GM13977 (cell line): ENCODE measurements at regions not wholly inside any gene's neighbourhood (a gene's known extent, or its start where the extent isn't known, plus 50 kb on each side); places are given as distances from the start of the nearest gene placed in this dataset.

ENCODE experiments used
- DNase-seq: peaks from one replicate; pipeline ENCODE4 v3.0.0; 2012; ENCODE audit warnings: low spot score
- CTCF ChIP-seq: IDR thresholded peaks from 2 replicates; pipeline ENCODE4 v1.5.1; 2012; ENCODE audit warnings: mild to moderate bottlenecking, control low read depth; ENCODE audit not compliant: insufficient read depth; ENCODE audit errors: extremely low read depth, missing control alignments
- in situ Hi-C: fragments of 300-500 bp; cut with MboI; formaldehyde crosslinking; loops from one replicate; pipeline ENCODE4 v1.12.0; 2022; ENCODE audit warnings: low sequenced_read_pairs, low pct_unique_long_range_greater_than_20kb, mixed read lengths, inconsistent platforms; ENCODE audit not compliant: unreplicated experiment

GRCh38 chr14:35456261-35456660 is 51.7 kb upstream of the NFKBIA start:
- in situ Hi-C loops: no loop called here
- no peak for DNase-seq
- no peak for TF ChIP-seq CTCF

- no peak for DNase-seq
- no peak for TF ChIP-seq CTCF
- in situ Hi-C loops: no loop called here
Observed at GRCh38 chr14:35458442-35458841, 53.9 kb upstream of the NFKBIA start.

DNA sequence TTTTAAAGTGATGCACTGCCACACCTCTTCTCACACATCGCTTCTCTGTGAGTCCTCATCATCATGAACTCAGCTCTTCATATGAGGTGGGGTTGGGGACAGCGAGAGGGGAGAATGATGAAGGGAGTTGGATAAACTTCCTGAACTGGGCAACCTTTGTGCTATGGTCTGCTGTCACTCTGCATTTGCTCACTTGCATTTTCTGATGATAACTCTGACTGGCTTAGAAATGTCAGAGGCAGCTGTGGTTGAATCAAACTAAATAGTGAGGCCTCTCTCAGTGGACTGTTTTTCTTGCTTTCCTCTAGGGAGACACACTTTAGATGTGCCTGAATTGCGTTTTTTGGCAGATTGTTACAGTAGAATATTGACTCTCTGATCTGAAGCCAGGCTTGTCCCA is 55.2 kb upstream of the NFKBIA start:
- DNase-seq: no peak
- in situ Hi-C loops: no loop called here

DNA sequence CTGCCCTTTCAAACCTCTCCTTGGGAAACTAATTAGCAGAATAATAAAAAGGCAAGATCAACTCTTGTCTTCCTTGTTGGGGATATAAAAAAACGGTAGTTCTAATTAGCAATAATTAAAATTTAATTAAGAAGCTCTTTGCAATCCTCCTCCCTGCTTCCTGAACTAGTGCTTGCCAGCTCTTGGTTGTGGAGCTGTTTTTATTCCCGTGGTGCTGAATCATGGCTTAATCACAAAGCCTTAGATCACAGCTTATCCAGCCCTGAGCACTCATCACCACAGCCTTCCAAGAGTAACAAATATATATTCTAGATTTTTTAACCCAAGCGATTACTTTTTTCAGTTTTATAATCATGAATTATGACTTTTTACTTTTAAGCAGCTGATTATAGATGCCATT is 63.2 kb upstream of the INSM2 start:
- DNase-seq: no peak
- in situ Hi-C loops: no loop called here
- TF ChIP-seq CTCF: no peak

More for the DNA sequence above, 55.2 kb upstream of the NFKBIA start:
- TF ChIP-seq CTCF: no peak

DNA sequence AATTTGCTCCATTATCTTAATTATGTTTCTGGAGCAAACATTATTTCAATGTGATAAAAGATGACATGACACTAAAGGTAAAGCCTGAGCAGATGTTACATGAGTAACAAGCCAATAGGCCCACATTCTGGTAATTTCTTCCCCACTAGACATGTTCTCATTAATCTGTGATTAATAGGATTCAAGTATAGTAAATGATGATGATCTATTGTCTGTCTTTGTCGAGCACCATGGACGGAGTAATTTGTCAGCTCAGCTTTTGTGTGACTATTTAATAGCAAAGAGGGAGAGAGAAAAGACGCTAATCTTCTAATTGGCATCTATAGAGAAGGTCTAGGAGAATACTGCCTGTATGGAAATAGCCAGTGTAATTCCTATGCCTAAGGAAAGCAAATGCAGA is 62.2 kb upstream of the INSM2 start:
- no peak for DNase-seq
- TF ChIP-seq CTCF: no peak
- in situ Hi-C loops: no loop called here

DNA sequence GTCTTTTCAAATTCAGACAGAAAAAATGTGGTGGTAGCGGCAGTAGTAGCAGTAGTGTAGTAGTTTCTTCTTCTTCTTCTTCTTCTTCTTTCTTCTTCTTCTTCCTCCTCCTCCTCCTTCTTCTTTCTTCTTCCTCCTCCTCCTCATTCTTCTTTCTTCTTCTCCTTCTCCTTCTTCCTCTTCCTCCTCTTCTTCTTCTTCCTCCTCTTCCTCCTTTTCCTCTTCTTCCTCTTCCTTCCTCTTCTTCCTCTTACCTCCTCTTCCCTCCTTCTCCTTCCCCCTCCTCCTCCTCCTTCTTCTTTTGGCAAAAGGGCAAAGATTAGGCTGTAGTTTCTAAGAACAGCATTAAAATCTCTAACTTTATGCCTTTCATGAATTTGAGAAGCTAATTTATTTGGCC is 59.6 kb upstream of the INSM2 start:
- in situ Hi-C loops: no loop called here
- TF ChIP-seq CTCF: no peak
- DNase-seq: no peak
